GM21360 (cell line): ENCODE measurements at regions not wholly inside any gene's neighbourhood (a gene's known extent, or its start where the extent isn't known, plus 50 kb on each side); places are given as distances from the start of the nearest gene placed in this dataset.

ENCODE experiments used
- ATAC-seq: cut with Tn5 transposase; IDR thresholded peaks from one replicate; pipeline ENCODE4 v1.9.1; 2021; ENCODE audit warnings: mild to moderate bottlenecking, moderate library complexity; ENCODE audit not compliant: unreplicated experiment

GRCh38 chr18:56038171-56039030, 450.4 kb upstream of the TCF4 start:
- ATAC-seq, result no peak

- ATAC-seq, result no peak
Observed at GRCh38 chr18:56036741-56037140, 448.7 kb upstream of the TCF4 start.

- ATAC-seq, result no peak
Observed at GRCh38 chr18:56035546-56035945, 447.6 kb upstream of the TCF4 start.

- ATAC-seq, result no peak
Observed at GRCh38 chr18:56034949-56035348, 447.0 kb upstream of the TCF4 start.

- ATAC-seq, result no peak
Observed at GRCh38 chr18:56030060-56030459, 442.1 kb upstream of the TCF4 start.

- no peak for ATAC-seq
Observed at GRCh38 chr18:56028514-56028913, 440.5 kb upstream of the TCF4 start.

GRCh38 chr18:56026509-56026908, 438.5 kb upstream of the TCF4 start:
- no peak for ATAC-seq

- ATAC-seq, result no peak
Observed at GRCh38 chr18:56021809-56022195, 433.8 kb upstream of the TCF4 start.

- no peak for ATAC-seq
Observed at GRCh38 chr18:56021136-56021808, 433.3 kb upstream of the TCF4 start.

- ATAC-seq, result no peak
Observed at GRCh38 chr18:56019908-56020307, 431.9 kb upstream of the TCF4 start.

GRCh38 chr18:56019156-56019555, 431.2 kb upstream of the TCF4 start:
- ATAC-seq, result no peak

GRCh38 chr18:56009411-56009810, 421.4 kb upstream of the TCF4 start:
- no peak for ATAC-seq

- ATAC-seq, result no peak
Observed at GRCh38 chr18:56003720-56004088, 415.7 kb upstream of the TCF4 start.

- ATAC-seq, result no peak
Observed at GRCh38 chr18:56003009-56003719, 415.2 kb upstream of the TCF4 start.

- ATAC-seq, result no peak
Observed at GRCh38 chr18:56001576-56001975, 413.6 kb upstream of the TCF4 start.

GRCh38 chr18:56000041-56000440, 412.0 kb upstream of the TCF4 start:
- ATAC-seq, result no peak

GRCh38 chr18:55999641-56000040, 411.6 kb upstream of the TCF4 start:
- ATAC-seq, result no peak

- ATAC-seq, result no peak
Observed at GRCh38 chr18:55998801-55999385, 410.9 kb upstream of the TCF4 start.

- no peak for ATAC-seq
Observed at GRCh38 chr18:55998071-55998522, 410.1 kb upstream of the TCF4 start.

- ATAC-seq, result no peak
Observed at GRCh38 chr18:55997151-55997561, 409.2 kb upstream of the TCF4 start.

GRCh38 chr18:55996717-55997116, 408.7 kb upstream of the TCF4 start:
- ATAC-seq, result no peak
